NK-92 treated with Interleukin-12 subunit alpha and Interleukin-12 subunit beta, amount 100 ng/mL, for 24 hours (cell line): ENCODE measurements at regions not wholly inside any gene's neighbourhood (a gene's known extent, or its start where the extent isn't known, plus 50 kb on each side); places are given as distances from the start of the nearest gene placed in this dataset.
"Not testable (repeated sequence)": the region's sequence is repeated elsewhere in the genome, so short reads cannot be mapped to it uniquely, and the experiment has no call there.

Source experiments
- DNase-seq: peaks from one replicate; lab custom pipeline; 2025; lab: John Stamatoyannopoulos, UW

DNA sequence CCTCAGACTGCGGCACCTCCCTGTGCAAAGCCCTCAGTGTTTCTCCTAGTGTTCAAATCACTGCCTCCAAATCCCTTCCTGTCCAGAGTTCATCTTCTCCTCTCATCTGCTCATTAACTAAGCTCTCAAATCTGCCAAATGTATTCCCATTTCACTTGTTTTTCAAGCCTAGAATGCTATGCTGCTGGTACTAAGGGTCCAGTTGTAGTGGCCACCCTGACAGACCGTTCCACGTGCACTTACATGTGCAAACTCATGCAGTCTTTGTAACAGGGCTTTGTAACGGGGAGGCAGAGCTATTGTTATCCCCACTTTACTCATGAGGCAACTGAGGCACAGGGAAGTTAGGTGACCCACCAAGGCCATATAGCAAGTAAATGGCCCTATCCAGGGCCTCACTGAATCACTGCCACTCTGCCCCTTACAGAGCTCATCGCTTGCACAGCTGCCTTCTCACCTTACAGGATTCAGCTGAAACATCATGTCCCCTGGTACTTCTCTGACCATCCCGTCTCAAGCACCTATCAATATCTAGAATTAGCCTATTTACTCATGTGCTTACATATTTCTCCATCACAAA is 153.0 kb upstream of the PDE1C start:
- DNase-seq: no peak

DNA sequence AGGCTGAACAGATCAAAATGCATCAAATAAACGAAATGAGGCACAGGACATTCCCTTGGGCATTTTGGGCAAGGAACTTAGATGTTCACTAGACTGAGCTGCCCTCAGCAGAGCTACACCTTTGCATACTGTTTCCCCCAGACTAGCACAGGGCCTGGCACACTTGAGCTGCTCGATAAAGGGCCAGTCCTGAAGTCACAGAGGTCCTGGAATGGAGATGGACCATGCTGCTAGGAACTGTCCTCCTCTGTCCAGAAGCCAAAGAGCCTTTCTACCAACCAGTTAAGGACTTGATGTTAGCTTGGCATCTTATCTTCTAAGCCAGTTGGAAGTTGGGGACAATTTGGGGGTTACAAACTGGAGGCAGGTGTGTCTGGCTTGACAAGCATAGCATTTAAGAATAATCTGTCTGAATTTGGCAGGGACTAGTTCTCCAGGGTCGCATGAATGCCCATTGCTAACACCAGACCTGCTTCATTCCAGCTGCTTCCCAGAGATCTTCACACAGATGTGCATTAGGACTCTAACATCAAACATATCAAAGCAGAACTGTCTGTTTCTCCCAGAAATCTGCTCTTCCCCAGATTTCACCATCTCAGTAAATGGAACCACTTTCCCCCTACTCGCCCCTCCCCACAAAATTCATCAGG is 152.2 kb upstream of the PDE1C start:
- no peak for DNase-seq

DNA sequence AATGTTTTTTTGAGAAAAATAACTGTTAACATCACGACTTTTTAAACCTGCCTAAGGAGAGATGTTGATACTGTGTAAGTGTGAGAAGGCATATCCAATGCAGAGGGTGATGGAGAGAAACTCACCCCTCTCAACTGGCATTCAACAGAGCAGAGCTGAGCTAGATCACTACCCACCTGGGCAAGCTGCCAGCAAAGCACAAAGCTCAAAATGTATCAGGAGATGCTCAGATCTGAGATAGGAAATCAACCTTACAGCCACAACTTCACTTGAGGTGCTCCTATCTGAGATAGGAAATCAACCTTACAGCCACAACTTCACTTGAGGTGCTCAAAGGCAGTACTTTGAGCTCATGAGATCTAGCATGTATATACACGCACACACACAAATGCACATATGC is 151.5 kb upstream of the PDE1C start:
- no peak for DNase-seq

DNA sequence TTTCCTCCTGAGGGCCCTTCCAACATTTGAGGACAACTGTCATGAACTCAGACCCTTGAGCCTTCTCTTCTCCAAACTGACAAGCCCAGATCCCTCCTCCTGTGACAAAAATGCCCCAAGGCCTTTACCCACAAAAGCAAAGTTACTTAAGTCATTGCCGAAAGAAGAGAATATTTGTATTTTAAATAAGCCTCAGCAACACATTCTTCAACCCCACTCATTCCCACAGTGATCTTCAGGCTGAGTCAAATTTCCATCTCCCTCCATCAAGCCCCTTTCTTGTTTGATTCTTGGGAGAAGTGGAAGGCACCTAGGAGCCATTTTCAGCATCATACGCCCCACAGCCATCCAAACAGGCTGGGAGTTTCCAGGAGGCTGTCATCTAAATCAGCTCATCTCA is 150.8 kb upstream of the PDE1C start:
- DNase-seq: no peak

DNA sequence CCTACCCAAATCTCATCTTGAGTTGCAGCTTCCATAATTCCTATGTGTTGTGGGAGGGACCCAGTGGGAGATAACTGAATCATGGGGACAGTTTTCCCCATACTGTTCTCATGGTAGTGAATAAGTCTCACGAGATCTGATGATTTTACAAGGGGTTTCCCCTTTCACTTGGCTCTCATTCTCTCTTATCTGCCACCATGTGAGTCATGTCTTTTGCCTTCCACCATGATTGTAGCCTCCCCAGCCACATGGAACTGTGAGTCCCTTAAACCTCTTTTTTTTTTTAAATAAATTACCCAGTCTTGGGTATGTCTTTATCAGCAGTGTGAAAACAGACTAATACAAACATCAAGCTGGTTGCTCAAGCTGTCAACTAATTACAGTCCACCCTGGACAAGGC is 149.6 kb upstream of the PDE1C start:
- not testable (repeated sequence) for DNase-seq

DNA sequence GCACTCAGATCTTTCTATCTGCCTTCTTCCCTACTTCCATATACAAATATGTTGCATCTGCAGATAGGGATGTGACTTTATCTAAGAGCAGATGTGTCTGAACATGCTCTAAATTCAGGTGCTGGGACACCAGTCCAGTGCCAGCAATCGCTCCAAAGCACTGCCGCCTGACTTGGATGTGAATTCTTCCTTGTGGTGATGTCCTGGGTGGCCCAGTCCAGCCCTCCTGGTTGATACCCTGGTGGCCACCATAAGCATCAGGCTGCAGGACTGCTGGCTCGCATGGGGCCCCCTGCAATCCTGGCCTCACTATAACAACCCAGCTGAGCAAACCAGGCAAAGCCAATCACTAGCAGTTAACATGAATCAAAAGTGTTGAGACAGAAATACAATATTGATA is 149.2 kb upstream of the PDE1C start:
- DNase-seq: no peak

DNA sequence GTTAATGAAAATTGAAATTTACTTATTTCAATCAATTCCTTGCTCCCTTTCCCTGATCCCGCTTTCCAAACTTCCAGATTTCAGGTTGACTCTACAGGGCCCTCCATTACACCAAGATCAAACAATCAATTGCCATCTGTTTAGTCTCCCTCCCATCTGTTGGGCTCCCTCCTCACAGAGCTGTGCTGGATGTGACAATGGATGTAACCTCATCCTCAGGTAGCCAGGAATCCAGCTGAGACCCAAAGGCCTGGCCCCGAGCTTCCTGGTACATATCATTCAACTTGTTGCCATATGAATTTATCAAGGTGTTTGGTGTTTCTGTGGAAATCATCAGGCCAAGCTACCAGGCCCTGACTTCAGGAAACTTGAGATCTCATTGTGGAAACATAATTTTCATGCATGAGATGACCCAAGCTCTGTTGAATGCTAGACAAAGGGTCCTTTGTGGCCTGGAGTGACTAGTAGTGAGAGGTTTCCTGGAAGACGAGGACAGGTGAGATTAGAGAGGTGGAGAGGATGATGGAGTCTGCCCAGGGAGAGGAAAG is 148.6 kb upstream of the PDE1C start:
- DNase-seq: no peak

DNA sequence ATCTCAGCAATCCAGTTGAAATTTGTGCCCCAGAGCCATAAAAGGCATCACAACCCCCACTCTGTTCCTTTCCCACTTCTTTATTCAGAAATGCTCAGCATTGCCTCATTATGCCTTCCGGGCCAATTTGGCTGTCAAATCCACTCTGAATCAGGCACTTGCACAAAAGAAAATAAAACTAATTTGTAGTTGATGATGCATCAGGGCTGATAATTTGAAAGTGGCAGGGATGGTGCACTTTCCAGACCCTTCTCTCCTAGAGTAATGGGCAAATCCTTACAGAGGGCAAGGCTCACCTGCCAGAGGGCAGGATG is 147.9 kb upstream of the PDE1C start:
- DNase-seq: no peak

DNA sequence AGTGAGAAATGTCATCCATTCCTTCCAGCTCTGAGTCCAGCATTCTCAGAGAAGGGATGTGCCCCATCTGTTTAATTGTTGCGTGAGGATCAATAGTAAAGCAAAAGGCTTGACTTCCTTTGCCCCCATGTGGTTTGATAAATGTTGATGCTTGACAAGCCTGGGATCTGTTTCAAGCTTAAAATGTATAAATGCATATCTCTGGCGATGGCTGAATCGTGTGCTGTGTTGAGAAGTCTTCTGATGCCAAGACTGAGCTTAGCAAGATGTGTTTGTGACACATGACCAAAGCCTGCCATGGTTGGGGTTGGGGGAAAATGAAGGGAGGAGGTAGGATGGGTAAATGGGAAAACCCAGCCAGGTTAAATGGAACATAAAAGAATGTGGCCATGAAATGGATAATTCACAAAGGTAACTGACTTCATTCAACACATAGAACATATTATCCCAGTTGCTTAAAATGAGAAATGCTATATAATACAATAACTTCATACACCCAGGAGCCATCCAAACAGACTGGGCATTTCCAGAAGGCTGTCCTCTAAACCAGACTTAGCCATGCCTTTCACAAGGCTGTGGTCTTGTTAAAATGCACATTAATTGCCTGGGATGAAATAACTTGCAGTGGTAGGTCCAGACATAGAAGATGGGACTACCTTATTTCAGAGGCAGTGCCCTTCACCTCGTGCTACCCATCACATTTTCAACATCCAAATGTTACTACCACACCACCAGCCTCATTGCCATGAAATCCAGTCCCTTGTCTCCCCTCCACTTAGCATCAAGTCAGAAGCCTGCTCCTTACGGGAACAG is 147.3 kb upstream of the PDE1C start:
- DNase-seq: no peak

DNA sequence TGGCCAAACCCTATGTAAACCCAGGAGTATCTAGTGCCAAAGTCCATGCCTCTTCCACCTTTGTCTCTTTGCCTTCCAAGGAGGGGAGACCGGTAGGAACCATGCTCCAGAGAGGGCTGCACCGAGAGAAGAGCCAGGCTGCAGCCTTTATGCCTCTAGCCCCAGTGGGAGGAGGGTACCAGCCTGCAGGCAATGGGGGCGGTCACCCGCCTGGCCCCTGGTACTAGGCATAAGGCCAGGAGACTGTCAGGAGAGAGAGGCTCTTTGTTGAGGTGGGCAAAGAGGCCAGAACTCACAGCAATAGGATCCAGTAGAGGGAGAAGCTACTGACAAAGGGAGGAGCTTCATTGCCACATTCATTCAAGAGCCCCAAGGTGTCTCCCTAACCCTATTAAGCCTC is 146.6 kb upstream of the PDE1C start:
- no peak for DNase-seq

DNA sequence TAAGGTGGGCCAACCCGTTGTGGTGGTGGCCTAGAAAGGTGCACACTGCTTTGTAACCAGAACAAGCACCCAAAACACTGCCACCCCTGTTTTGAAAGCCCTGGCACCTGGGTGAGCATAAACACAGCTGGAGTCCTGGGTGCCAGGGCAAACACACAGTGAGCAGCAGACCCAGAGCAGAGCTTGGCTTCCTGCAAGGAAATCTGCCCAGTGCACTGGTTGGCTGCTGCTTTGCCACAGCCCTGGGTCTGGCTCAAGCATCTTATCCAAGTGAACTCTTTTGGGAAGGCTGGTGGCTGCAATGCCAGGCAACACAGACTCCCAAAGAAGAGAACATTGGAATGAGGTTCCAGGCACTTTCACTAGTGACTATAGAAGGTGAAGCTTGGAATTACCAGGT is 145.5 kb upstream of the PDE1C start:
- DNase-seq: no peak

DNA sequence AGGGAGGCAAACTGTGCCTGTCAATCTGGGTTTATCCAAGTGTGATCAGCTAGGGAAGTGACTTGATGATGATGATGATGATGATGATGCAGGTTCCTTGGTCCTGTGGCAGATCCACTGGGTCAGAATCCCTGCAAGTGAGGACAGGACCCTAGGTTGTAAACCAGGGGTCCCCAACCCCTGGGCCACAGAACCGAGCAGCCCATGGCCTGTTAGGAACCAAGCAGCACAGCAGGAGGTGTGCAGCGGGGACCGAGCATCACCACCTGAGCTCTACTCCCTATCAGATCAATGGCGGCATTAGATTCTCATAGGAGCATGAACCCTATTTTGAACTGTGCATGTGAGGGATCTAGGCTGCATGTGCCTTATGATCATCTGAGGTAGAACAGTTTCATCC is 144.7 kb upstream of the PDE1C start:
- DNase-seq: no peak

DNA sequence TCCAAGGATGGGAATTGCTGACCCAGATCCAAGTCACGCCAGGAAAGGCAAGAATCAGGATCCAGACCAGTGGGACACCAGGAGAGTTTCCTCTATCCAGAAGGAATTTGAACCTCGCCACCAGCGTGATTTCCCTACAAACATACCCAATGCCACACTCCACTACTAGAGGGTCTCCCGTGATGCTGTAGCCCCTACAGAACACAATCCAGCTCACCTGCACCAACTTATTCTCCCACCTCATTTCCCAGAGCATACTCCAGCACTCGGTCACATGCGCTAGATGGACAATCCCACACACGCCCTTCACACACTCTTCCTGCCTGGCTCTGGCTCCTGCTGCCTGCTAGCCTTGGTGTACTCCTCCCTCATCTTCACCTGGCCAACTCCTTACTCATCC is 142.1 kb upstream of the PDE1C start:
- no peak for DNase-seq

DNA sequence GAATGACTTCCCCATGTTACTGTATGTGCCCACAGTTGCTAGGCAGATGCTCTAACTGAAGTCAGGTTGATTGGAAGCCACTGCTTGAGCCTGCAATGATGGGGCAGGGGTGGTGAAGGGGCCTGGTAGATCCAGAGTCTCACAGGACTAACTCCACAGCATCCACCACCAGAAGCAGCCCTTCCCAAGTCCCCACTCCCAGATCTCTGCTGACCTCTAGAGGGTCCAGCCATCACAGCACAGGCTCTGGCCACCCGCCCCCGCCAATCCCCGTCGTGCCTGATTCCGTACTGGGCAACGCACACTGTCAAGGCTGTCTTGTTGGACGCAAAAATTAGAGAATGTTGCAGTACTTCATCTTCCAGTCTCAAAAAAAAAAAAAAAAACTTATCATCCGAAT is 136.8 kb upstream of the PDE1C start:
- DNase-seq: no peak

DNA sequence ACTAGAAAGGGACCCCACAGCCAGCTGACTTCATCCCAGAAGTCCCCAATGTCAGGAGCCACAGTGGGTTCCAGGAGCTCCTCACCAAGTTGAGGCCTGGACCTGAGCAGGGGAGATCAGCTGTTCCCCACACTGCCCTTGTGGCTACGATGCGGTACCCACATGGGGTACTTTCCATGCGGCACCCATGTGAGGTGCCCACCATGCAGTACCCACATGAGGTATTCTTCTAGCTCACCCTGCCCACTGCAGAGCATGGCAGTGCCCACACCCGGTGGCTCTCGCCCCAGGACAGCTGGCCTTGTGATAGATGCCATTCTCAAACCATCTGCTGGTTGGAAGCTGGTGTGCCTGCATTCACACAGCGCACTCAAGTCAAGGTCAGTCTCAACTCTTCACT is 136.3 kb upstream of the PDE1C start:
- DNase-seq: no peak

DNA sequence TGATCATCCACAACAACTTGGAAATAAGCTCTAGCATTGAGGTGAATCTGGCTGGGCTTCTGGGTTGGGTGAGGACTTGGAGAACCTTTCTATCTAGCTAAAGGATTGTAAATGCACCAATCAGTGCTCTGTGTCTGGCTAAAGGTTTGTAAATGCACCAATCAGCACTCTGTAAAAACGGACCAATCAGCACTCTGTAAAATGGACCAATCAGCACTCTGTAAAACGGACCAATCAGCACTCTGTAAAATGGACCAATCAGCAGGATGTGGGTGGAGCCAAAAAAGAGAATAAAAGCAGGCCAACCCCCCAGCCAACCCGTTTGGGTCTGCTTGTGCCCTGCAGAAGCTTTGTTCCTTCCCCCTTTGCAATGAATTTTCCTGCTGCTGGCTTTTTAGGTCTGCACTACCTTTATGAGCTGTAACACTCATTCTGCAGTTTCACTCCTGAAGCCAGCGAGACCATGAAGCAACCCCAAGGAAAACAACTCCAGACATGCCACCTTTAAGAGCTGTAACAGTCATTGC is 135.2 kb upstream of the PDE1C start:
- DNase-seq: not testable (repeated sequence)

DNA sequence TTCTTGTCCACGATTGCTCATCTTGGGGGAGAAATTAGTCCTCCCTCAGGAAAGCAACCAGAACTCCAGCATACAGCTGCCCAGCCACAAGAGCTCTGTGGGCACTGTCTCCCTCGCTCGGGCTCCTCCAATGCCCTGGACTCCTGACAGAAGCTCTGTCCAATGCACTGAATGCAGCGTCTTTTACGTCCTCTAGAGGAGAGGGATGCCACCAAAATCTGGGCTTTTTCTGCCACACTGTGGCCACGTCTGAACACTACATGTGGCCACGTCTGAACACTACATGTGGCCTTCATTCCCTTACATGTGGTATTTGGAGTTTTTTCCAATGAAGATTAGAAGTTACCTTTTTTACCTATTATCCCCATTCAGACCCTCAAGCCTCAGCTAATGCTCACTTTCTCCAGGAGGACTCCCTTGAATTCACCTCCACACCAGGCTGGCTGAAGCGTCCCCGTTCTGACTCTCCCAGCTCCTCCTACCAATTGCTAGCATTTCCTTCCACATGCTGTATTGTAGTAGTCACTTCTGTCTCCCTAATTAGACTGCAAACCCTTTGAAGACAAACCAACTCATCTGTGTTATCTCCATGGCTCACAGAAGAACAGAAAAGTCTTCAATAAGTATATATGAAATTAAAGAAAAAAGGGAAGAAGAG is 134.3 kb upstream of the PDE1C start:
- DNase-seq: peak; percentile 2

DNA sequence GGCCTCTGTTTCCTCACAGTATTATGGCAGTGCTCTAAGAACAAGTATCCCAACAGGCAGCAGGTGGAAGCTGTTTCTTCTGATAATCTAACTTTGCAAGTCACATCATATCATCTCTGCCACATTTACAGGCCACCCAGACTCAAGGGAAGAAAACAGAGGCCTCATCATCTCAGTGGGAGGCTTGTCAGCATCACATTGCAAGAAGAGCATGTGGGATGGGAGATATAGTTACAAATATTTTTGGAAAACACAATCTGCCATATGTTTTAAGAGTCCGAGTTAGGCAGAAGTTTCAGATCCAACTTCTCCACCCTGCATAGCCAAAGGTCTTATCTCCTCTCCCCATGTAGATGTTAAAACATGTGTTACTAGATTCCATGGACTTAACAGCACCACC is 130.4 kb upstream of the PDE1C start:
- DNase-seq: no peak

DNA sequence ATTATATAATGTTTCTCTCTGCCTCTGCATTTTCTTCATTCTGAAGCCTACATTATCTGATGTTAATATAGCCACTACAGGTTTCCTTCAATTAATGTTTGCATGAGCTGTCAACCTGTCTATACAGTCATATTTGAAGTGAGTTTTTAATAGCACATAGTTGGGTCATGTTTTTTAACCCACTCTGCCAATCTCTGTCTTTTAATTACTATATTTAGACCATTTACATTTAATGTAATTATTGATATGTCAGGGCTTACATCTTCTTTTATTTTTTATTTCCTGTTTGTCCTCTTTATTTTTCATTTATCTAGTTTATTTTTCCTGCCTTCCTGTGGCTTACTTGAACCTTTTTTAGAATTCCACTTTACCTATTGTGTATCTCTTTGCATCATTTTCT is 124.3 kb upstream of the PDE1C start:
- no peak for DNase-seq

DNA sequence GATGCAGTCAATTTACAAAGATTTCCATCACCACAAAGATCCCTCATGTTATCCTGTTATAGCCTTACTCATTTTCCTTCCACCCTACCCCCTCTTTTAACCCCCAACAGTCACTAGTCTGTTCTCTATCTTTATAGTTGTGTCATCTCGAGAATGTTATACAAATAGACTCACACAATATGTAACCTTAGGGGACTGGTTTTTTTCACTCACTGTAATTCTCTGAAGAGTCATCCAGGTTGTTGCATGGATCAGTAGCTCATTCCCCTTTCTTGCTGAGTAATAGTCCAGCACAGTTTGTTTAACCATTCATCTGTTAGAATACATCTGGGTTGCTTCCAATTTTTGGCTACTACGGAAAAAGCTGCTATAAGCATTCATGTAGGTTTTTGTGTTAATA is 121.1 kb upstream of the PDE1C start:
- DNase-seq: no peak

DNA sequence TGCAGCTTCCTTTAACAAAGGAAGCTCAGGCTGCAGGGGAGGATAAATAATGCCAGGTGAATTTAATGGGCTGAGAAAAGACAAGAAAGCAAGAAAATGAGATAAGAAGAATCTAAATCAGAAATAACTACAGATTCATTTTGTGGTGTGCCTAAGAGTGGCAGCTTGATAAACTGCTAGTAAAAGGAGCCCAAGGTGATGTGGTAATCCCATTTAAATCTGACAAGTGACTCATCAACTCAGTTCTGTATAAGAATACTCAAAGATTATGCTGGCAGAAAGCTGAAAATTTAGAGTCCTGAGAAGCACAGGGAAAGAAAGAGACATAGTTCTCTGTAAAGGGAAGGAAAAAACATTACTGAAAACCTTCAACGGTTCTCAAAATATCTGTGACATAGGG is 109.4 kb upstream of the PDE1C start:
- no peak for DNase-seq

DNA sequence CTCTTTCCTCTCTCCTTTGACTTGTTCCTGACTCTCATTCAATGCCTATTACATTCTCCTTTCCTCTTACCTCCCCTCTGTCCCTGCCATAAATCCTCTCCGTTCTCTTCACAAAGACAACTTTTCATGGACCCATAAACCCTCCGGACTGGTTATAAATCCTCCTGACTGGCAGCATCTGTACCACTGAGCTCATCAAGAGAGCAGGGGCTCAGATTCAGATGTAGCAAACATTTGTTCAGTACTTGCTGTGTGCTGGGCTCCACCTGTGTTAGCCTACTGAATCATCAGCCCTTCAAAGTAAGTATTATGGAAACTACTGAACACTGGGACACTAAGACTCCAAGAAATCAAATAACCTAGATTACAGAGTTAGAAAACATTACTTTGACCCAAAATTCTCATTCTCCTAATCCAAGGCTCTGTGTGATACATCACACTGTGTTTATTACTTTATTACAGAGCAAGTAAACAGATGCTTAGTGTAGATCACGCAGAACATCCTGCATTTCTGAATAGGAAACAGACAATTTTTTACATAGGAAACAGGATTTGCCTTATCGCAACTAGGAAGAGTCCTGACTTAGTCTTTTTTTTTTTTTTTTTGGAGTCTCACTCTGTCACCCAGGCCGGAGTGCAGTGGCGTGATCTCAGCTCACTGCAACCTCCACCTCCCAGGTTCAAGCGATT is 108.6 kb upstream of the PDE1C start:
- no peak for DNase-seq
